MM.1S (cell line): ENCODE measurements at regions not wholly inside any gene's neighbourhood (a gene's known extent, or its start where the extent isn't known, plus 50 kb on each side); places are given as distances from the start of the nearest gene placed in this dataset.
"Not testable (repeated sequence)": the region's sequence is repeated elsewhere in the genome, so short reads cannot be mapped to it uniquely, and the experiment has no call there.

ENCODE experiments used
- DNase-seq: peaks from one replicate; pipeline ENCODE4 v3.0.0-alpha.2; 2015
- H2AFZ ChIP-seq: fragments of 300-600 bp; sonication (generic); 2 replicates; pipeline ENCODE4 v1.6.0; 2016; ENCODE audit warnings: antibody characterized with exemption, low read length
- H3F3A ChIP-seq: fragments of 300-600 bp; sonication (generic); 2 replicates; pipeline ENCODE4 v1.6.1; 2016; ENCODE audit warnings: mild to moderate bottlenecking, antibody characterized with exemption, low read length, moderate library complexity, mixed read lengths; ENCODE audit not compliant: insufficient read depth
- H3K27ac ChIP-seq: fragments of 300-600 bp; sonication (generic); 2 replicates; pipeline ENCODE4 v1.5.1; 2016; ENCODE audit warnings: mild to moderate bottlenecking, low read length
- H3K27me3 ChIP-seq: fragments of 300-600 bp; sonication (generic); replicated peaks from 2 replicates; pipeline ENCODE4 v1.6.0; 2016; ENCODE audit warnings: low read length; ENCODE audit not compliant: insufficient read depth
- H3K36me3 ChIP-seq: fragments of 300-600 bp; sonication (generic); replicated peaks from 2 replicates; pipeline ENCODE4 v1.6.1; 2016; ENCODE audit warnings: mild to moderate bottlenecking, low read length, mixed read lengths; ENCODE audit not compliant: insufficient read depth
- H3K4me1 ChIP-seq: fragments of 300-600 bp; sonication (generic); 2 replicates; pipeline ENCODE4 v1.6.1; 2016; ENCODE audit warnings: low read length, mixed read lengths
- H3K4me2 ChIP-seq: fragments of 300-600 bp; sonication (generic); 2 replicates; pipeline ENCODE4 v1.6.0; 2016; ENCODE audit warnings: low read depth, low read length
- H3K4me3 ChIP-seq: fragments of 300-600 bp; sonication (generic); 2 replicates; pipeline ENCODE4 v1.5.1; 2016; ENCODE audit warnings: low read length, mixed read lengths
- H3K79me2 ChIP-seq: fragments of 300-600 bp; sonication (generic); 2 replicates; pipeline ENCODE4 v1.6.1; 2016; ENCODE audit warnings: mixed run types, low read length, mixed read lengths
- H3K9ac ChIP-seq: fragments of 300-600 bp; sonication (generic); 2 replicates; pipeline ENCODE4 v1.6.1; 2016; ENCODE audit warnings: low read length, mixed read lengths
- H3K9me2 ChIP-seq: fragments of 300-600 bp; sonication (generic); replicated peaks from 2 replicates; pipeline ENCODE4 v1.6.1; 2016; ENCODE audit warnings: mild to moderate bottlenecking, low read length, mixed read lengths; ENCODE audit not compliant: insufficient read depth
- H3K9me3 ChIP-seq: fragments of 300-600 bp; sonication (generic); replicated peaks from 2 replicates; pipeline ENCODE4 v1.6.1; 2016; ENCODE audit warnings: mild to moderate bottlenecking, low read length, mixed read lengths; ENCODE audit not compliant: insufficient read depth
- H4K20me1 ChIP-seq: fragments of 300-600 bp; sonication (generic); 2 replicates; pipeline ENCODE4 v1.6.1; 2016; ENCODE audit warnings: mild to moderate bottlenecking, low read length, moderate library complexity, mixed read lengths; ENCODE audit not compliant: insufficient read depth
- CTCF ChIP-seq: fragments of 300-600 bp; sonication (generic); IDR thresholded peaks from 2 replicates; pipeline ENCODE4 v1.5.1; 2016; ENCODE audit warnings: antibody characterized with exemption, low read length, mixed read lengths
- EZH2 ChIP-seq: fragments of 300-600 bp; sonication (generic); optimal IDR thresholded peaks from 2 replicates; pipeline ENCODE3; 2017; ENCODE audit warnings: low read depth, mild to moderate bottlenecking, antibody characterized with exemption, low read length, mixed read lengths
- EZH2phosphoT487 ChIP-seq: fragments of 300-600 bp; sonication (generic); IDR thresholded peaks from 2 replicates; pipeline ENCODE4 v1.6.1; 2018; ENCODE audit warnings: antibody characterized with exemption, low read length

GRCh38 chr1:96562094-96562493 is 159.5 kb upstream of the PTBP2 start:
- no peak overlapping the region for H3K27ac ChIP-seq
- no peaks in the 10 kb centered on the region for H3K27me3 ChIP-seq
- no peaks in the 10 kb centered on the region for H3K79me2 ChIP-seq
- no peak for TF ChIP-seq EZH2
- H4K20me1 ChIP-seq: no peaks in the 10 kb centered on the region
- no peaks in the 10 kb centered on the region for H3K9me3 ChIP-seq
- no peaks in the 10 kb centered on the region for H3K36me3 ChIP-seq
- H3K4me3 ChIP-seq: no peak overlapping the region
- H3K4me1 ChIP-seq: no peaks in the 10 kb centered on the region
- no peaks in the 10 kb centered on the region for H3F3A ChIP-seq
- no peak overlapping the region for H3K4me2 ChIP-seq
- H3K9ac ChIP-seq: no peak overlapping the region
- no peak for DNase-seq
- H3K9me2 ChIP-seq: no peaks in the 10 kb centered on the region
- H2AFZ ChIP-seq: no peak overlapping the region

- not testable (repeated sequence) for H3K27me3 ChIP-seq, H3K79me2 ChIP-seq, H3K9me2 ChIP-seq, H3K9ac ChIP-seq, H3K4me3 ChIP-seq, H3K4me1 ChIP-seq, H3K36me3 ChIP-seq, H2AFZ ChIP-seq, H3K27ac ChIP-seq, H3F3A ChIP-seq, H4K20me1 ChIP-seq, DNase-seq, H3K9me3 ChIP-seq, H3K4me2 ChIP-seq
Observed at GRCh38 chr1:96564401-96564800, 157.2 kb upstream of the PTBP2 start.

- H3K27ac ChIP-seq: no peak overlapping the region
- no peaks in the 10 kb centered on the region for H4K20me1 ChIP-seq
- H3K9me3 ChIP-seq: no peaks in the 10 kb centered on the region
- no peak overlapping the region for H3K4me3 ChIP-seq
- no peaks in the 10 kb centered on the region for H3K27me3 ChIP-seq
- no peaks in the 10 kb centered on the region for H3F3A ChIP-seq
- no peaks in the 10 kb centered on the region for H3K36me3 ChIP-seq
- no peak overlapping the region for H3K4me2 ChIP-seq
- no peak overlapping the region for H2AFZ ChIP-seq
- H3K9me2 ChIP-seq: no peaks in the 10 kb centered on the region
- no peak for TF ChIP-seq EZH2phosphoT487
- TF ChIP-seq CTCF: no peak
- TF ChIP-seq EZH2: no peak
- no peak overlapping the region for H3K9ac ChIP-seq
- no peaks in the 10 kb centered on the region for H3K4me1 ChIP-seq
- no peaks in the 10 kb centered on the region for H3K79me2 ChIP-seq
- DNase-seq: no peak
Observed at GRCh38 chr1:96565546-96565945, 156.0 kb upstream of the PTBP2 start.

GRCh38 chr1:96568639-96569038 is 152.9 kb upstream of the PTBP2 start:
- H3F3A ChIP-seq: no peaks in the 10 kb centered on the region
- no peak overlapping the region for H3K9ac ChIP-seq
- H3K79me2 ChIP-seq: no peaks in the 10 kb centered on the region
- no peak for TF ChIP-seq EZH2
- TF ChIP-seq CTCF: no peak
- no peak for TF ChIP-seq EZH2phosphoT487
- no peaks in the 10 kb centered on the region for H3K9me3 ChIP-seq
- DNase-seq: no peak
- H2AFZ ChIP-seq: no peak overlapping the region
- no peak overlapping the region for H3K27ac ChIP-seq
- no peaks in the 10 kb centered on the region for H3K36me3 ChIP-seq
- no peaks in the 10 kb centered on the region for H3K4me1 ChIP-seq
- no peaks in the 10 kb centered on the region for H3K9me2 ChIP-seq
- no peaks in the 10 kb centered on the region for H3K27me3 ChIP-seq
- no peaks in the 10 kb centered on the region for H4K20me1 ChIP-seq
- no peak overlapping the region for H3K4me2 ChIP-seq
- H3K4me3 ChIP-seq: no peak overlapping the region
